RWPE1 (cell line): ENCODE measurements at regions not wholly inside any gene's neighbourhood (a gene's known extent, or its start where the extent isn't known, plus 50 kb on each side); places are given as distances from the start of the nearest gene placed in this dataset.

Source experiments
- CTCF ChIA-PET: fragments of 350-600 bp; sonication (Branson Sonifier 250); formaldehyde crosslinking; extraction: SDS; loops from one replicate; lab custom pipeline; 2021; lab: Yijun Ruan, JAX
- POLR2A ChIA-PET: fragments of 400-600 bp; formaldehyde crosslinking; extraction: SDS; loops from one replicate; lab custom pipeline; 2020; ENCODE audit warnings: antibody characterized with exemption; ENCODE audit not compliant: low non-redundant PET; lab: Yijun Ruan, JAX
- DNase-seq: peaks from one replicate; pipeline ENCODE4 v3.0.0; 2012; ENCODE audit warnings: low spot score
- H3K27ac ChIP-seq: fragments of 450-650 bp; 2 replicates; pipeline ENCODE4 v1.5.1; 2017
- TF ChIP-seq, protein P1 (sequence below): fragments of 450-650 bp; conservative IDR thresholded peaks from 2 replicates; pipeline ENCODE4 v1.5.1; 2017; ENCODE audit warnings: low read depth, mild to moderate bottlenecking

GRCh38 chr10:31136930-31137885, 105.5 kb upstream of the ZNF438 start:
- CTCF ChIA-PET = no interaction called here
- DNase-seq = no peak
- H3K27ac ChIP-seq = no peak overlapping the region
- POLR2A ChIA-PET = no interaction called here
- TF ChIP-seq, protein P1, sequence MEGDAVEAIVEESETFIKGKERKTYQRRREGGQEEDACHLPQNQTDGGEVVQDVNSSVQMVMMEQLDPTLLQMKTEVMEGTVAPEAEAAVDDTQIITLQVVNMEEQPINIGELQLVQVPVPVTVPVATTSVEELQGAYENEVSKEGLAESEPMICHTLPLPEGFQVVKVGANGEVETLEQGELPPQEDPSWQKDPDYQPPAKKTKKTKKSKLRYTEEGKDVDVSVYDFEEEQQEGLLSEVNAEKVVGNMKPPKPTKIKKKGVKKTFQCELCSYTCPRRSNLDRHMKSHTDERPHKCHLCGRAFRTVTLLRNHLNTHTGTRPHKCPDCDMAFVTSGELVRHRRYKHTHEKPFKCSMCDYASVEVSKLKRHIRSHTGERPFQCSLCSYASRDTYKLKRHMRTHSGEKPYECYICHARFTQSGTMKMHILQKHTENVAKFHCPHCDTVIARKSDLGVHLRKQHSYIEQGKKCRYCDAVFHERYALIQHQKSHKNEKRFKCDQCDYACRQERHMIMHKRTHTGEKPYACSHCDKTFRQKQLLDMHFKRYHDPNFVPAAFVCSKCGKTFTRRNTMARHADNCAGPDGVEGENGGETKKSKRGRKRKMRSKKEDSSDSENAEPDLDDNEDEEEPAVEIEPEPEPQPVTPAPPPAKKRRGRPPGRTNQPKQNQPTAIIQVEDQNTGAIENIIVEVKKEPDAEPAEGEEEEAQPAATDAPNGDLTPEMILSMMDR = no peak

DNA sequence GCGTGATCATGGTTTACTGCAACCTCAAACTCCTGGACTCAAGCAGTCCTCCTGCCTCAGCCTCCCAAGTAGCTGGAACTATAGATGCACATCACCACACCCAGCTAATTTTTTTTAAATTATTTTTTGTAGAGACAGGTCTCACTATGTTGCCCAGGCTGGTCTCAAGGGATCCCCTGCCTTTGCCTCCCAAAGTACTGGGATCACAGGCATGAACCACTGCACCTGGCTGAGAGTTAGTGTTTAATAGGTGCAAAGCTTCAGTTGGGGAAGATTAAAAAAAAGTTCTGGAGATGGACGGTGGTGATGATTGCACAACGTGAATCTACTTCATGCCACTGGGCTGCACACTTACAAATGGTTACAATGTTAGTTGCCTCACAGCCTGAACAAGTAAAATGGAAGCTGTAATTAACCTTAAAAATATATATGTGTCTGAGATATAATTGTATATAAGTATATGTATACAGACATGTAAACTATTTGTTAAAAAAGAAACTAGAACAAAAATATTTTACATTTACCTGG, 106.4 kb upstream of the ZNF438 start:
- no peak overlapping the region for H3K27ac ChIP-seq
- DNase-seq = no peak
- TF ChIP-seq, protein P1 = no peak
- POLR2A ChIA-PET = interaction anchor here (0.6 kb wide), 1 partner anchor 181 kb away, joined by 3 read pairs; no protein-coding TSS in a partner anchor
- CTCF ChIA-PET = no interaction called here

DNA sequence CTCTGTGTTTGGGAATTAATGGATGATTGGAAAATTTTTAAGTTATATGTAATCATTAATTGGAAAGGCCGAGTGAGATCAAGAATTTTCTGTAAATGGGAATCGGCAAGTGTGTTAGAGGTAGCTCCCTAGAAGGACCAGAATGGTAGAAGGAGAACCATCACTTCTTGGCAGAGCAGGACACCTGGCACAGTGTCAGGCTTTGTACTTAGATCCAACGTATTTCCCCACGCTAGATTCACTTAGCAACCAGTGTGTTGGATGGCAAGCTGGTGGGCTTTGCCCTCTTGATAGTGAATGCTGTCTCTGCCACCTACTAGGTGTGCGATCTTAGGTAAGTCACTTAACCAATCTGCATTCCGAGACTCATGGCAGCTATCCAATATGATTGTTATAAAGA, 107.8 kb upstream of the ZNF438 start:
- DNase-seq = no peak
- POLR2A ChIA-PET = no interaction called here
- CTCF ChIA-PET = interaction anchor here (0.7 kb wide), 1 partner anchor 499 kb away, joined by 3 read pairs; no protein-coding TSS in a partner anchor
- TF ChIP-seq, protein P1 = no peak
- H3K27ac ChIP-seq = no peak overlapping the region

GRCh38 chr10:31140716-31141115, 109.1 kb upstream of the ZNF438 start:
- no peak overlapping the region for H3K27ac ChIP-seq
- POLR2A ChIA-PET = no interaction called here
- CTCF ChIA-PET = no interaction called here
- DNase-seq = no peak
- TF ChIP-seq, protein P1 = no peak

GRCh38 chr10:31142026-31142425, 110.4 kb upstream of the ZNF438 start:
- DNase-seq = no peak
- H3K27ac ChIP-seq = no peak overlapping the region
- TF ChIP-seq, protein P1 = no peak
- POLR2A ChIA-PET = no interaction called here
- CTCF ChIA-PET = no interaction called here

DNA sequence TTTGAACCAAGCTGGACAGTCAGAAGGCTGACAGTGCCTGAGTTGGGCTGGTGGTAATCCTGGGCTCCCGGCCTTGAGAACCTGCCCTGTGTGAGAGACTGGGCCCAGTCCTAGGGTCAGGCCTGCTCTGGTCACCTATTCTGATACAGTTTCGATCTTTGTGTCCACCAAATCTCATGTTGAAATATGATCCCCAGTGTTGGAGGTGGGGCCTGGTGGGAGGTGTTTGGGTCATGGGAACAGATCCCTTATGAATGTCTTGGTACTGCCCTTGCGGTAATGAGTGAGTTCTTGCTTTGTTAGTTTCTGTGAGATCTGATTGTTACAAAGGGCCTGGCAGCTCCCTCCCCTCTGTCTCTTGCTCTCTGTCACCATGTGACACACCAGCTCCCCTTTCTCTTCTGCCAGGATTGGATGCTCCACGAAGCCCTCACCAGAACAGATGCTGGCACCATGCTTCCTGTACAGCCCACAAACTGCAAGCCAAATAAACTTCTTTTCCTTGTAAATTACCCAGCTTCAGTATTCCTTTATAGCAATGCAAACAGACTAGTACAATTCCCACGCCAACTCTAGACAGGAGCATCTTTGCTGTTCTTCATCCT, 111.8 kb upstream of the ZNF438 start:
- H3K27ac ChIP-seq = no peak overlapping the region
- ChIA-PET POLR2A (no interaction called here), CTCF (no interaction called here)
- DNase-seq = no peak
- TF ChIP-seq, protein P1 = no peak
